ENCODE measurements at regions not wholly inside any gene's neighbourhood (a gene's known extent, or its start where the extent isn't known, plus 50 kb on each side); places are given as distances from the start of the nearest gene placed in this dataset.

GRCh38 chr16:6091021-6091420 lies 993.4 kb upstream of the EEF2KMT start:
- H3K27me3 ChIP-seq = no peaks in the 10 kb centered on the region
- 80 to 88% methylated on average over 3 of the region's 3 CpGs for WGBS, 2 donors (ENCODE audit: low coverage in 1 of 2)
- intact Hi-C loops (cut with DNase I; ENCODE audit: low total_unique reads) = no loop called here

GRCh38 chr16:6081320-6081976 lies 983.9 kb upstream of the EEF2KMT start:
- H3K27me3 ChIP-seq = no peaks in the 10 kb centered on the region
- TF ChIP-seq CTCF (IDR thresholded peaks at IDR 0.05) (peak; percentile 45 to 65 (median 52)), EP300 (IDR thresholded peaks at IDR 0.05; ENCODE audit: low read depth) (no peak)
- H3K36me3 ChIP-seq = no peaks in the 10 kb centered on the region
- intact Hi-C loops (cut with DNase I; ENCODE audit: low total_unique reads) = no loop called here
- in situ Hi-C loops (cut with MboI; ENCODE audit: low pct_ligation_motif_present in 1 of 4, low pct_unique_long_range_greater_than_20kb in 1 of 4, low sequenced_read_pairs in 3 of 4) = no loop called here
- no peaks in the 10 kb centered on the region for H3K4me1 ChIP-seq
- WGBS, 2 donors (ENCODE audit: low coverage in 1 of 2) = 56 to 79% methylated on average over 2 to 5 of the region's 5 CpGs
- peak; percentile 37 for DNase-seq
- H3K9me3 ChIP-seq = no peaks in the 10 kb centered on the region
- H3K27ac ChIP-seq = no peak overlapping the region
- H3K4me3 ChIP-seq = no peak overlapping the region

More at GRCh38 chr16:6091021-6091420, 993.4 kb upstream of the EEF2KMT start:
- Histone ChIP-seq H3K27ac (no peak overlapping the region), H3K36me3 (no peaks in the 10 kb centered on the region), H3K4me3 (no peak overlapping the region), H3K9me3 (no peaks in the 10 kb centered on the region), H3K4me1 (no peaks in the 10 kb centered on the region)
- TF ChIP-seq POLR2A (IDR thresholded peaks at IDR 0.05) (no peak), EP300 (IDR thresholded peaks at IDR 0.05; ENCODE audit: low read depth) (no peak), CTCF (IDR thresholded peaks at IDR 0.05) (no peak), POLR2AphosphoS5 (IDR thresholded peaks at IDR 0.05) (no peak)
- in situ Hi-C loops (cut with MboI; ENCODE audit: low pct_ligation_motif_present in 1 of 4, low pct_unique_long_range_greater_than_20kb in 1 of 4, low sequenced_read_pairs in 3 of 4) = no loop called here
- DNase-seq = no peak

GRCh38 chr16:6076631-6077030 lies 979.0 kb upstream of the EEF2KMT start:
- WGBS, 2 donors (ENCODE audit: low coverage in 1 of 2) = 80% methylated on average over 2 of the region's 2 CpGs; no CpG with 5 or more reads in 1 of the 2 donors
- Histone ChIP-seq H3K27me3 (no peaks in the 10 kb centered on the region), H3K27ac (no peak overlapping the region), H3K9me3 (no peaks in the 10 kb centered on the region), H3K4me3 (no peak overlapping the region), H3K36me3 (no peaks in the 10 kb centered on the region), H3K4me1 (no peaks in the 10 kb centered on the region)
- DNase-seq = no peak
- intact Hi-C loops (cut with DNase I; ENCODE audit: low total_unique reads) (no loop called here), in situ Hi-C loops (cut with MboI; ENCODE audit: low pct_ligation_motif_present in 1 of 4, low pct_unique_long_range_greater_than_20kb in 1 of 4, low sequenced_read_pairs in 3 of 4) (no loop called here)
- no peak for TF ChIP-seq EP300 (IDR thresholded peaks at IDR 0.05; ENCODE audit: low read depth)
- TF ChIP-seq POLR2AphosphoS5 (IDR thresholded peaks at IDR 0.05) = no peak
- TF ChIP-seq POLR2A (IDR thresholded peaks at IDR 0.05) = no peak
- no peak for TF ChIP-seq CTCF (IDR thresholded peaks at IDR 0.05)

GRCh38 chr16:6068063-6068462 lies 970.5 kb upstream of the EEF2KMT start:
- no peaks in the 10 kb centered on the region for H3K27me3 ChIP-seq
- no peak overlapping the region for H3K4me3 ChIP-seq
- H3K9me3 ChIP-seq = no peaks in the 10 kb centered on the region
- no peaks in the 10 kb centered on the region for H3K36me3 ChIP-seq
- TF ChIP-seq POLR2AphosphoS5 (IDR thresholded peaks at IDR 0.05) = no peak
- no peak for TF ChIP-seq EP300 (IDR thresholded peaks at IDR 0.05; ENCODE audit: low read depth)
- no peak for TF ChIP-seq CTCF (IDR thresholded peaks at IDR 0.05)
- TF ChIP-seq POLR2A (IDR thresholded peaks at IDR 0.05) = no peak
- in situ Hi-C loops (cut with MboI; ENCODE audit: low pct_ligation_motif_present in 1 of 4, low pct_unique_long_range_greater_than_20kb in 1 of 4, low sequenced_read_pairs in 3 of 4) = no loop called here
- intact Hi-C loops (cut with DNase I; ENCODE audit: low total_unique reads) = no loop called here
- no peaks in the 10 kb centered on the region for H3K4me1 ChIP-seq
- H3K27ac ChIP-seq = no peak overlapping the region
- WGBS, 2 donors (ENCODE audit: low coverage in 1 of 2) = 75 to 94% methylated on average over 2 to 4 of the region's 4 CpGs
- no peak for DNase-seq

Measured in transverse colon (tissue), 4 donors.